ENCODE measurements at regions not wholly inside any gene's neighbourhood (a gene's known extent, or its start where the extent isn't known, plus 50 kb on each side); places are given as distances from the start of the nearest gene placed in this dataset.

DNA sequence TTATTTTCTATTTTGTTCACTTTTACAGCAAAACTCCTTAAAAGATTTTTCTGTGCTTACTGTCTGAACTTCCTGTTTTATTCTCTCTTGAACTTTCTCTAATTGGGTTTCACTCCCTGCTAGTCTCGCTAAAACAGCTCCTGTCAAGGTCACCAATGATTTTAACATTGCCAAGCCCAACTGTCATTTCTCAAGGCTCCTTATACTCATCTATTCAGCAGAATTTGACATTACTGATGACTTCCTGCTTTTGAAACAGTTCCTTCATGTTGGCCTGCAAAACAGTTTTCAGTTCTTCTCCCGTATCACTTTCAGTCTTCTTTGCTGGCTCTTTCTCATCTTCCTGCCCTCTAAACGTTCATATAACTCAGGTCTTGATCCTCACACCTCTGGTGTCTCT is 268.5 kb upstream of the USP15 start:
- TF ChIP-seq, protein P1, sequence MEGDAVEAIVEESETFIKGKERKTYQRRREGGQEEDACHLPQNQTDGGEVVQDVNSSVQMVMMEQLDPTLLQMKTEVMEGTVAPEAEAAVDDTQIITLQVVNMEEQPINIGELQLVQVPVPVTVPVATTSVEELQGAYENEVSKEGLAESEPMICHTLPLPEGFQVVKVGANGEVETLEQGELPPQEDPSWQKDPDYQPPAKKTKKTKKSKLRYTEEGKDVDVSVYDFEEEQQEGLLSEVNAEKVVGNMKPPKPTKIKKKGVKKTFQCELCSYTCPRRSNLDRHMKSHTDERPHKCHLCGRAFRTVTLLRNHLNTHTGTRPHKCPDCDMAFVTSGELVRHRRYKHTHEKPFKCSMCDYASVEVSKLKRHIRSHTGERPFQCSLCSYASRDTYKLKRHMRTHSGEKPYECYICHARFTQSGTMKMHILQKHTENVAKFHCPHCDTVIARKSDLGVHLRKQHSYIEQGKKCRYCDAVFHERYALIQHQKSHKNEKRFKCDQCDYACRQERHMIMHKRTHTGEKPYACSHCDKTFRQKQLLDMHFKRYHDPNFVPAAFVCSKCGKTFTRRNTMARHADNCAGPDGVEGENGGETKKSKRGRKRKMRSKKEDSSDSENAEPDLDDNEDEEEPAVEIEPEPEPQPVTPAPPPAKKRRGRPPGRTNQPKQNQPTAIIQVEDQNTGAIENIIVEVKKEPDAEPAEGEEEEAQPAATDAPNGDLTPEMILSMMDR (conservative IDR thresholded peaks at IDR 0.05; ENCODE audit: low read length): no peak
- TF ChIP-seq EZH2phosphoT487 (IDR thresholded peaks at IDR 0.05; ENCODE audit: borderline replicate concordance): no peak

Measured in Loucy (cell line).